ENCODE measurements at regions not wholly inside any gene's neighbourhood (a gene's known extent, or its start where the extent isn't known, plus 50 kb on each side); places are given as distances from the start of the nearest gene placed in this dataset.

DNA sequence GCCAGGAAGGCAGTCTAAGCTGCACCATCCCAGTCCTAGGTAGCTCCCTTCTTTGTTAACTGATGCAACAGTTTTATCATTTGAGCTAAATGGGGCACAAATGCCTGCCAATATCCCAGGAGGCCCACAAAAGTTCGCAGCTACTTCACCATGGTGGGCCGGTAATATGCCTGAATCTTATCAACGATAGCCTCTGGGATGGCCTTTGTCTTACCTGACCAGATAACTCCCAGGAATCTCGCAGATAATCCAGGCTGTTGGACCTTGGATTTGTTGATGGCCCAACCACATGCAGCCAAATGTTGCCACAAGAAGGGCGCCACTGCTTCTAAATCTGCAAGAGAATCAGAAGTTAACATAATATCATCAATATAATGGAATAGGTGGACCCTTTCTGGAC lies 83.8 kb upstream of the ATP10B start:
- no peak overlapping the region for H3K4me3 ChIP-seq (ENCODE audit: low read depth, low read length)
- DNase-seq (ENCODE audit: low read depth): no peak
- no peak for TF ChIP-seq CTCF (conservative IDR thresholded peaks at IDR 0.05; ENCODE audit: low read depth, low read length)

DNA sequence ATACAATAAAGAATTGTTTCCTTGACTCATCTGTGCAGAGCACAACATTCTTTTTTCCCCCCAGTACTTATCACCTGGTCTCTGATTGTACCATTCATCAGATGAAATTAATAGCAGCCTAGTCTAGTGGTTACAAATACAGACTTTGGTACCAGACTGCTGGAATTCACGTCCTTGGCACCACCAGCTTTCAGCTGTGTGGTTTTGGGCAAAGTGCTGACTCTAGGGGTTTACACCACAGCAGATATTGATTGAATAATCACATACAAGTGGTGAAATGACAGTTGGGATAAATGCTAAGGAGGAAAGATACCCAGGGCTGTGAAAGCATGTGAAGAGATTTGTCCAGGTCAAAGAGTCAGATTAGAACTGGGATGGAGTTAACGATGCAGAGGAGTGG lies 79.3 kb upstream of the ATP10B start:
- H3K4me3 ChIP-seq (ENCODE audit: low read depth, low read length): no peak overlapping the region
- DNase-seq (ENCODE audit: low read depth): no peak
- TF ChIP-seq CTCF (conservative IDR thresholded peaks at IDR 0.05; ENCODE audit: low read depth, low read length): no peak

DNA sequence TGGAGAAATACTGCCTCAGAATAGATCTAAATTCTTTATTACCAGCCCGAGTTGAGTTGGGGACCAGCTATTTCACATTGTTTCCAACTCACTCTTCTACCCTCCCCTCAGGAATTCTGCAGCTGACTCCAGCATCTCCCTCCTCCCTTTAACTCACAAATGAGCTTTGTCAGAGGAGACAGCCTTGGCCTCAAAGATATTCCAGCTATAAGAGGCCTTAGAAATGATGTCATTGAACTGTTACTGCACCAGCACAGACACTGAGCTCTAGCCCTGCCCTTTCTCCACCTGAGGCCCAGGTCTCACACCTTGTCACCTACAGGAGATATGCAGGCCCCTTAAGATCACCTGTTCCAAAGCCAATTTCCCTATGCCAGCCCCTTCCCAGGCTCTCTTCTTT lies 78.4 kb upstream of the ATP10B start:
- no peak for TF ChIP-seq CTCF (conservative IDR thresholded peaks at IDR 0.05; ENCODE audit: low read depth, low read length)
- no peak overlapping the region for H3K4me3 ChIP-seq (ENCODE audit: low read depth, low read length)
- DNase-seq (ENCODE audit: low read depth): no peak

- H3K4me3 ChIP-seq (ENCODE audit: low read depth, low read length): no peak overlapping the region
- TF ChIP-seq CTCF (conservative IDR thresholded peaks at IDR 0.05; ENCODE audit: low read depth, low read length): no peak
- no peak for DNase-seq (ENCODE audit: low read depth)
Measured at GRCh38 chr5:160929906-160930305, 77.9 kb upstream of the ATP10B start.

- no peak for DNase-seq (ENCODE audit: low read depth)
- no peak overlapping the region for H3K4me3 ChIP-seq (ENCODE audit: low read depth, low read length)
- no peak for TF ChIP-seq CTCF (conservative IDR thresholded peaks at IDR 0.05; ENCODE audit: low read depth, low read length)
Measured at GRCh38 chr5:160929360-160929759, 77.3 kb upstream of the ATP10B start.

- no peak for TF ChIP-seq CTCF (conservative IDR thresholded peaks at IDR 0.05; ENCODE audit: low read depth, low read length)
- H3K4me3 ChIP-seq (ENCODE audit: low read depth, low read length): no peak overlapping the region
- DNase-seq (ENCODE audit: low read depth): no peak
Measured at GRCh38 chr5:160926428-160926827, 74.4 kb upstream of the ATP10B start.

DNA sequence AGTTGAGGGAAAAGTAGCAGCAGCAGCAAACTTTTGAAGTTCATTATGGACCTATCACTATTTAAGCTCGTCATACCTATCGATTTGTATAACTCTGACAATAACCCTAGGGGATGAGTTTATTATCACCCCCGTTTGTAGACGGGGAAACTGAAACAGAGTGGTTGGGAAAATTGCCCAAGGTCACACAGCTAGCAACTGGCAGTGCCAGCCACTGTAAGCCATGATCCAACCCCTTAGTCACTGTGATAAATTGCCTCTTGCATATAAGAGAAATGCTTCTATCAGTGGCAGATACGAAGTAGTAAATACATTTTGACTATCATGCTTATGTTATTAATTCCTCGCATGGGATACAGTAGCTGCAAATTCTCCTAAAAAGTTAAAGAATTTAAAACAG lies 73.3 kb upstream of the ATP10B start:
- DNase-seq (ENCODE audit: low read depth): no peak
- no peak for TF ChIP-seq CTCF (conservative IDR thresholded peaks at IDR 0.05; ENCODE audit: low read depth, low read length)
- H3K4me3 ChIP-seq (ENCODE audit: low read depth, low read length): no peak overlapping the region
